GM21390 (cell line): ENCODE measurements at regions not wholly inside any gene's neighbourhood (a gene's known extent, or its start where the extent isn't known, plus 50 kb on each side); places are given as distances from the start of the nearest gene placed in this dataset.
"Not testable (repeated sequence)": the region's sequence is repeated elsewhere in the genome, so short reads cannot be mapped to it uniquely, and the experiment has no call there.

Experiments used
- ATAC-seq: cut with Tn5 transposase; IDR thresholded peaks from one replicate; pipeline ENCODE4 v1.9.1; 2021; ENCODE audit not compliant: unreplicated experiment

GRCh38 chr11:112310848-112311247 lies 50.2 kb upstream of the PLET1 start:
- ATAC-seq = no peak

GRCh38 chr11:112315057-112315720 lies 54.5 kb upstream of the PLET1 start:
- no peak for ATAC-seq

GRCh38 chr11:112315861-112316739 lies 55.4 kb upstream of the PLET1 start:
- ATAC-seq = no peak

GRCh38 chr11:112316971-112317370 lies 56.3 kb upstream of the PLET1 start:
- ATAC-seq = no peak

GRCh38 chr11:112318184-112318591 lies 57.5 kb upstream of the PLET1 start:
- ATAC-seq = no peak

GRCh38 chr11:112318661-112319060 lies 58.0 kb upstream of the PLET1 start:
- no peak for ATAC-seq

- ATAC-seq = no peak
Observed at GRCh38 chr11:112320668-112321067, 60.0 kb upstream of the PLET1 start.

- no peak for ATAC-seq
Observed at GRCh38 chr11:112321501-112322172, 61.0 kb upstream of the PLET1 start.

GRCh38 chr11:112322173-112322790 lies 61.6 kb upstream of the PLET1 start:
- ATAC-seq = no peak

GRCh38 chr11:112334381-112334780 lies 73.7 kb upstream of the PLET1 start:
- ATAC-seq = no peak

- ATAC-seq = no peak
Observed at GRCh38 chr11:112336356-112336886, 75.8 kb upstream of the PLET1 start.

GRCh38 chr11:112339566-112339965 lies 78.9 kb upstream of the PLET1 start:
- ATAC-seq = no peak

GRCh38 chr11:112343368-112344039 lies 82.8 kb upstream of the PLET1 start:
- no peak for ATAC-seq

- no peak for ATAC-seq
Observed at GRCh38 chr11:112344040-112344413, 83.4 kb upstream of the PLET1 start.

GRCh38 chr11:112345166-112345565 lies 84.5 kb upstream of the PLET1 start:
- no peak for ATAC-seq

- ATAC-seq = no peak
Observed at GRCh38 chr11:112345706-112346105, 85.0 kb upstream of the PLET1 start.

- ATAC-seq = no peak
Observed at GRCh38 chr11:112346586-112346985, 85.9 kb upstream of the PLET1 start.

GRCh38 chr11:112348480-112349029 lies 87.9 kb upstream of the PLET1 start:
- ATAC-seq = no peak

GRCh38 chr11:112351423-112351822 lies 90.8 kb upstream of the PLET1 start:
- not testable (repeated sequence) for ATAC-seq

GRCh38 chr11:112352907-112353306 lies 92.2 kb upstream of the PLET1 start:
- ATAC-seq = no peak
